Smooth muscle cell (in vitro differentiated cells): ENCODE measurements at regions not wholly inside any gene's neighbourhood (a gene's known extent, or its start where the extent isn't known, plus 50 kb on each side); places are given as distances from the start of the nearest gene placed in this dataset.

ENCODE experiments used
- DNase-seq: peaks from one replicate; lab custom pipeline; 2025; ENCODE audit not compliant: unreplicated experiment; lab: John Stamatoyannopoulos, UW
- H2AFZ ChIP-seq: fragments of 200-600 bp; sonication (generic); 2 replicates; pipeline ENCODE4 v1.6.0; 2016; ENCODE audit warnings: antibody characterized with exemption, low read depth, mild to moderate bottlenecking
- H3F3A ChIP-seq: fragments of 200-600 bp; sonication (generic); 2 replicates; pipeline ENCODE4 v1.6.0; 2017; ENCODE audit warnings: antibody characterized with exemption, low read depth
- H3K27ac ChIP-seq: fragments of 200-600 bp; sonication (generic); 2 replicates; pipeline ENCODE4 v1.5.1; 2016; ENCODE audit warnings: low read depth, mild to moderate bottlenecking
- H3K27me3 ChIP-seq: fragments of 200-600 bp; sonication (generic); 2 replicates; pipeline ENCODE4 v1.6.1; 2016; ENCODE audit warnings: low read depth, mild to moderate bottlenecking
- H3K36me3 ChIP-seq: fragments of 200-600 bp; sonication (generic); 2 replicates; pipeline ENCODE4 v1.5.1; 2016; ENCODE audit warnings: low read depth
- H3K4me1 ChIP-seq: fragments of 200-600 bp; sonication (generic); 2 replicates; pipeline ENCODE4 v1.5.1; 2016; ENCODE audit warnings: low read depth
- H3K4me2 ChIP-seq: fragments of 200-600 bp; sonication (generic); 2 replicates; pipeline ENCODE4 v1.6.0; 2016; ENCODE audit warnings: mild to moderate bottlenecking
- H3K4me3 ChIP-seq: fragments of 200-600 bp; sonication (generic); 2 replicates; pipeline ENCODE4 v1.5.1; 2016; ENCODE audit warnings: mild to moderate bottlenecking
- H3K79me2 ChIP-seq: fragments of 200-600 bp; sonication (generic); 2 replicates; pipeline ENCODE4 v1.6.0; 2016; ENCODE audit warnings: low read depth, mild to moderate bottlenecking
- H3K9ac ChIP-seq: fragments of 200-600 bp; sonication (generic); 2 replicates; pipeline ENCODE4 v1.6.0; 2016; ENCODE audit warnings: low read depth
- H3K9me3 ChIP-seq: fragments of 200-600 bp; sonication (generic); replicated peaks from 2 replicates; pipeline ENCODE4 v1.5.1; 2016; ENCODE audit warnings: low read depth
- H4K20me1 ChIP-seq: fragments of 200-600 bp; sonication (generic); 2 replicates; pipeline ENCODE4 v1.6.0; 2016; ENCODE audit warnings: low read depth
- WGBS: methylation state at CpG from one replicate; pipeline ENCODE4 v1.1.7; 2016; ENCODE audit warnings: low lambda C conversion rate; 5-methylcytosine and 5-hydroxymethylcytosine counted together
- TF ChIP-seq, protein P1 (sequence below): fragments of 200-600 bp; sonication (generic); IDR thresholded peaks from 2 replicates; pipeline ENCODE4 v1.5.1; 2017; ENCODE audit warnings: borderline replicate concordance, mild to moderate bottlenecking, antibody characterized with exemption; ENCODE audit not compliant: insufficient read depth, poor library complexity, severe bottlenecking

DNA sequence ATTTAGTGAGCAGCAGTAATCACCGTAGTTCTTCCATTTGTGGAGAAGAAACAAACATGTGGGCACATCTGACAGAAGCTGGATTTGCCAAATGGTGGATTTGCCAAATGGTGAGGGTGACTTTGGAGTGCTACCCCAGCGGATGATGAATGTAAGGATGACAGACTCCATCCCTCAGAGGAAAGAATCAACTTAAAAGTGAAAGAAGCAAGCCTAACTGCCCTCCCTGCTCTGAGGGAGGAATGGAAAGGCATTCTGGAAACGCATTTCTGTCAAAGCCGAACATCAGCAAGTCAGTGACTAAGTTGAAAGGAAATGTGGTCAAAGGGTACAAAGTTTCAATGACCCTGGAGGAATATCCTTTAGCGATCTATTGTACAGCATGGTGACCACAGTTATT is 143.5 kb downstream of the GPBP1 start:
- Histone ChIP-seq H3K27me3 (no peaks in the 10 kb centered on the region), H3K27ac (peak overlapping the region; percentile 96), H2AFZ (no peak overlapping the region), H3K79me2 (no peaks in the 10 kb centered on the region), H4K20me1 (no peaks in the 10 kb centered on the region), H3K4me2 (peak overlapping the region; percentile 80), H3K36me3 (no peaks in the 10 kb centered on the region), H3K9ac (peak overlapping the region; percentile 69), H3K4me1 (no peaks in the 10 kb centered on the region), H3F3A (peaks cover 25% of the 10 kb centered on the region), H3K9me3 (no peaks in the 10 kb centered on the region), H3K4me3 (peak overlapping the region; percentile 19)
- TF ChIP-seq, protein P1, sequence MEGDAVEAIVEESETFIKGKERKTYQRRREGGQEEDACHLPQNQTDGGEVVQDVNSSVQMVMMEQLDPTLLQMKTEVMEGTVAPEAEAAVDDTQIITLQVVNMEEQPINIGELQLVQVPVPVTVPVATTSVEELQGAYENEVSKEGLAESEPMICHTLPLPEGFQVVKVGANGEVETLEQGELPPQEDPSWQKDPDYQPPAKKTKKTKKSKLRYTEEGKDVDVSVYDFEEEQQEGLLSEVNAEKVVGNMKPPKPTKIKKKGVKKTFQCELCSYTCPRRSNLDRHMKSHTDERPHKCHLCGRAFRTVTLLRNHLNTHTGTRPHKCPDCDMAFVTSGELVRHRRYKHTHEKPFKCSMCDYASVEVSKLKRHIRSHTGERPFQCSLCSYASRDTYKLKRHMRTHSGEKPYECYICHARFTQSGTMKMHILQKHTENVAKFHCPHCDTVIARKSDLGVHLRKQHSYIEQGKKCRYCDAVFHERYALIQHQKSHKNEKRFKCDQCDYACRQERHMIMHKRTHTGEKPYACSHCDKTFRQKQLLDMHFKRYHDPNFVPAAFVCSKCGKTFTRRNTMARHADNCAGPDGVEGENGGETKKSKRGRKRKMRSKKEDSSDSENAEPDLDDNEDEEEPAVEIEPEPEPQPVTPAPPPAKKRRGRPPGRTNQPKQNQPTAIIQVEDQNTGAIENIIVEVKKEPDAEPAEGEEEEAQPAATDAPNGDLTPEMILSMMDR: no peak
- no peak for DNase-seq
- 13% methylated on average over 5 of the region's 5 CpGs for WGBS

DNA sequence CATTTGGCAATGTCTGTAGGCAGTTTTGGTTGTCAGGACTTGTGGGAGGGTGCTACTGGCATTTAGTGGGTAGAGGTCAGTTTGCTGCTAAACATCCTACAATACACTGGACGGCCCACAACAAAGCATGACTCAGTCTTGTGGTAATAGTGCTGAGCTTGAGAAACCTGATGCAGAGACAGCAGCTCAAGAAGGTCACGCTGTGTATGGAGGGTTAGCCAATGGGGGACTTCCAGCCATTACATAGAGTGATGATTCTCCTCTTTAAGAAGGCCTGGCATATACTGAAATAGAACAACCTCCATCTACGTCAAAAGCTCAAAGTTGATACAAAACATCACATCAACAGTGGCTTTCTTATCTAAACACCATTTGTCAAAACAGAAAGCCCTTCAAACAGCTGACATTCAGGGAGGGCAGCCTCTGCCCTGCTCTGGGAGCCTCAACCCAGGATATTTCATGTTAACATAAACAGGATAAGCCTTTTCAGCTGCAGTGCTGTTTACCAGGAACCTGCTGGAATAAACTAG is 143.0 kb downstream of the GPBP1 start:
- H3K36me3 ChIP-seq: no peaks in the 10 kb centered on the region
- H3K27me3 ChIP-seq: no peaks in the 10 kb centered on the region
- TF ChIP-seq, protein P1: no peak
- no peaks in the 10 kb centered on the region for H3K79me2 ChIP-seq
- H4K20me1 ChIP-seq: no peaks in the 10 kb centered on the region
- H3K4me3 ChIP-seq: peak overlapping the region; percentile 19
- peak overlapping the region; percentile 96 for H3K27ac ChIP-seq
- no peaks in the 10 kb centered on the region for H3K9me3 ChIP-seq
- H3F3A ChIP-seq: peaks cover 25% of the 10 kb centered on the region
- no peaks in the 10 kb centered on the region for H3K4me1 ChIP-seq
- peak; percentile 31 for DNase-seq
- peak overlapping the region; percentile 69 for H3K9ac ChIP-seq
- WGBS: 1% methylated on average over 3 of the region's 3 CpGs
- no peak overlapping the region for H2AFZ ChIP-seq
- peak overlapping the region; percentile 80 for H3K4me2 ChIP-seq

DNA sequence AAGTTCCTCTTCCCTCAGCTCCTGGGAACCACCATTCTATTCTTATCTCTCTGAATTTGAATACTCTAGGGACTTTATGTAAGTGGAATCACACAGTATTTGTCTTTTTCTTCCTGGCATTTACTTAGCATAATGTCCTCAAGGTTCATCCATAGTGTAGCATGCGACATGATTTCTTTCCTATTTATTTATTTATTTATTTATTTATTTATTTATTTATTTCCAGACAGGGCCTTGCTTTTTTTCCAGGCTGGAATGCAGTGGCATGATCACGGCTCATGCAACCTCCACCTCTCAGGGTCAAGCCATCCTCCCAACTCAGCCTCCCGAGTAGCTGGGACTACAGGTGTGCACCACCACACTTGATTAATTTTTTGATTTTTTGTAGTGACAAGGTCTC is 142.1 kb downstream of the GPBP1 start:
- no peak overlapping the region for H3K4me3 ChIP-seq
- H2AFZ ChIP-seq: no peak overlapping the region
- H3K27ac ChIP-seq: peak overlapping the region; percentile 96
- H3K9ac ChIP-seq: no peak overlapping the region
- no peaks in the 10 kb centered on the region for H3K9me3 ChIP-seq
- WGBS: 100% methylated on average over 3 of the region's 3 CpGs
- H3K4me2 ChIP-seq: no peak overlapping the region
- TF ChIP-seq, protein P1: no peak
- no peaks in the 10 kb centered on the region for H4K20me1 ChIP-seq
- H3K4me1 ChIP-seq: no peaks in the 10 kb centered on the region
- no peaks in the 10 kb centered on the region for H3K27me3 ChIP-seq
- no peaks in the 10 kb centered on the region for H3K79me2 ChIP-seq
- DNase-seq: no peak
- peaks cover 25% of the 10 kb centered on the region for H3F3A ChIP-seq
- H3K36me3 ChIP-seq: no peaks in the 10 kb centered on the region
